ENCODE measurements at regions not wholly inside any gene's neighbourhood (a gene's known extent, or its start where the extent isn't known, plus 50 kb on each side); places are given as distances from the start of the nearest gene placed in this dataset.

DNA sequence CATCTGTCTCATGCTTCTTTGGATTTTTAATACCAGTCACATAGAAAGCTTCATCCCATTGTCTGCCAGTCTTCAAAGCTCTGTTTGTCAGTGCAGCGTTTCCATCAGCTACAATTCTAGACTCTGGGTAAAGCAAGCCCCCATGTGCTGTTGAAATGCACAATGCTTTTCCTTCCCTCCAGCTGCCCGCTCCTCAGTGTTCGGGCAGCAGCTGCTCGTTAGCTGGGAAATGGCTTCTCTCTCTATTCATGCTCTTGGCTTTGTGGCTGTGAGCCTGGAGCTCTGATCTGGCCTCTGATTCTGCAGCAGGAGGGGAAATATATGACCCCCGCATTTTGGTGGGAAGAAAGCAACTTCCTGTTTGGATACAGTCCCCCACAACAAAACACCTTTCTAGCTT is 213.0 kb upstream of the CDYL start:
- DNase-seq (ENCODE audit: low read depth in 2 of 2, low spot score in 1 of 2), result no peak

DNA sequence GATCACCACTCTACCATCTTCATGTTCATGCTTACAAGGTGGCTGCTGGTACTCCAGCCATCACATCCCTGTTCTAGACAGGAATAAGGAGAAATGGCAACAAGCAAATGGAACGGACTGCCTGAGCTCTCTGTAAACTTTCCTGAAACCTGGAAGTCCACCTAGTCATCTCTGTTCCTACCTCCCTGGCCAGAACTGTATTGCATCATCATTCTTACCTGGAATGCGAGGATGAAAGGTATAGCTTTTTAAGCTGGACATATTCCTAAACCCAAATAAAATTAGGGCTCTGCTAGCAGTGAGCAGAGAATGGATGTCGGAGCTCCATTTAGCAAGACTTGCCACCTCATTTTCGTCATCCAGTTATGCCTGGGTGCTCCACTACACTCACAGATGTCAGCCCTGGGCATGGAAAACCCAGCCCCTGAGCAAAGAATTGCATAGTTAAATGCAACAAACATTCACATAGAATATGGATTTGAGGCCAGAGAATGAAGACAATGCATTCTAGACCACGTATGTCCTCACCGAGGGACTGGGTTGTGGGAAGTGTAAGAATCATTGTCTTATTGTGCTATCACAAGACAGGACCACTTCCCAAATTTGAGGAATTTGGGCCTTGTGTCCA is 214.3 kb upstream of the CDYL start:
- no peak for DNase-seq (ENCODE audit: low read depth in 2 of 2, low spot score in 1 of 2)

- DNase-seq (ENCODE audit: low read depth in 2 of 2, low spot score in 1 of 2), result no peak
Measured at GRCh38 chr6:4561078-4561435, 215.1 kb upstream of the CDYL start.

GRCh38 chr6:4560221-4561077 is 215.8 kb upstream of the CDYL start:
- DNase-seq (ENCODE audit: low read depth in 2 of 2, low spot score in 1 of 2), result no peak

DNA sequence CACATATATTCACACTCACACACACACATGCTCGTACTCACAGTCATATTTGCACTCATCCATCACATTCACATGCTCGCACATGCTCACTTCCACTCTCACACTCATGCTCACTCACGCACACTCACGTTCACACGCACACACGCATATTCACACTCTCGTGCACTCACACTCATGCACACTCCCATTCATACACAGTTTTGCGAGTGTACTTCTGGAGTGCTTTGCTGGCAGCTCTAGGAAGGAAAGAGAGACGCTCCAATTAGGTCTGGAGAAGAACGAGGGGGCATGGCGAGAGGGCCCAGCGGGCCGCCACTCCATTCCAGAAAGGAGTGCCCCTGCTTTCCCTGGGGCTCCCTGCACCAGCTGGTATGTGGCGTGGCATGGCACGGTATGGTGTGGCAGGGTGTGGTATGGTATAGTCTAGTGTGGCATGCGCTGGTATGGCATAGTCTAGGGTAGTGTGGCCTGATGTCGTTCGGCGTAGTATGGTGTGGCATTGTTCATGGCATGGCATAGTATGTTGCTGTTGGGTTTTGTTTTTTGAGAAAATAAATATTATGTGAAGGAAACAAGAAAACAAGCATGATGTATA is 216.8 kb upstream of the CDYL start:
- no peak for DNase-seq (ENCODE audit: low read depth in 2 of 2, low spot score in 1 of 2)

- DNase-seq (ENCODE audit: low read depth in 2 of 2, low spot score in 1 of 2), result no peak
Measured at GRCh38 chr6:4554645-4555044, 221.6 kb upstream of the CDYL start.

DNA sequence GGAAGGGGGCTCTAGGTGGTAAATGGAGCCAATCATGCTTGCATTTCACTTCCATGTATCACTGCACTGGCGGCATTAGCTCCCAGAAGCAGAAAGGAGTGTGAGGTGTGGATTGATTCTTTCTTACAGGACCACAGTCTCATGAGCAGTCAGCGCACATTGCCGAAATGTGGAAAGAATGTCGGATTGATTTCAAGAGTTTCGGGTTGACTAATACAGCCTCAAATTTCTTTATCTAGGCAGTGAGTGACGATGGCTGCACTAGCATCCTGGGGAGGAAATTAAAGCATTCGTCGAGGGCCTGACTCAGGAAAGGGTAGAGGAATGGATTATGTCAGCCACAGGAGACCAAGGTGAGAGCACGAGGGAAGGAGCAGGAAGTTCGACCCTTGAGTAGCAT is 222.8 kb upstream of the CDYL start:
- DNase-seq (ENCODE audit: low read depth in 2 of 2, low spot score in 1 of 2), result no peak

- DNase-seq (ENCODE audit: low read depth in 2 of 2, low spot score in 1 of 2), result no peak
Measured at GRCh38 chr6:4550227-4550597, 226.0 kb upstream of the CDYL start.

- no peak for DNase-seq (ENCODE audit: low read depth in 2 of 2, low spot score in 1 of 2)
Measured at GRCh38 chr6:4549556-4550226, 226.5 kb upstream of the CDYL start.

DNA sequence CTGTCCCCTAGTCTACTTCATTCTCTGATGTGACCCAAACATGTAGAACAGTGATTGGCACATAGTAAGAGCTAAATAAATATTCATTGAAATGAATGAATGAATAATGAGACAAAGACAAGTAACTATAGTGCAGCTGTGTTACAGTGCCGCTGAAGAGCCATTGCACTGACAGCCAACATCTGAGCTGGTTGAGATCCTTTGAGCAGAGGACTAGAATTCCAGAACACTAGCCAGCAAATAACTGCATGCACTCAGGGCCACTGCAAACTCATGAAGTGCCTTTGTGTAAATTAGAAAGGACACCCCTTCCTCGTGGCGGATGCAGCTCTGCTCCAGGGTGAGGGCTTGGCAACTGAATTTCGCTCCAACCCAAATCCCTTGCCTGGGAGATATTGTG is 230.3 kb upstream of the CDYL start:
- no peak for DNase-seq (ENCODE audit: low read depth in 2 of 2, low spot score in 1 of 2)

DNA sequence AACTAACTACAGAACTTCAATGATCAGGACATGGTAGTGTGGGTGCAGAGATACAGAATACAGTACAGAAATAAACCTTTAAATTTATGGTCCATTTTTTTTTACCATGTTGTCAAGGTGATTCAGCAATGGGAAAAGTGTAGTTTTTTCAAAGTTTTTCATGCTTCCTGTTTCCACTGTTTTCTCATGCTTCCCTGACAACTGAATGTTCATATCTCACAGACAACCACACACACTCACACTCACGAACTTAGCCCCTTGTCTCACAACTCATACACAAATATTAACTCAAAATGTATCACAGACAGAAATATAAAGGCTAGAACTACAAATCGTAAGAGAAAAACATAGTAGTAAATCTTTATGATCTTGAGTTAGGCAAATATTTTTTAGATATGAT is 232.6 kb upstream of the CDYL start:
- DNase-seq (ENCODE audit: low read depth in 2 of 2, low spot score in 1 of 2), result no peak

GRCh38 chr6:4533576-4533975 is 242.6 kb upstream of the CDYL start:
- DNase-seq (ENCODE audit: low read depth in 2 of 2, low spot score in 1 of 2), result no peak

GRCh38 chr6:4531406-4531805 is 244.8 kb upstream of the CDYL start:
- no peak for DNase-seq (ENCODE audit: low read depth in 2 of 2, low spot score in 1 of 2)

DNA sequence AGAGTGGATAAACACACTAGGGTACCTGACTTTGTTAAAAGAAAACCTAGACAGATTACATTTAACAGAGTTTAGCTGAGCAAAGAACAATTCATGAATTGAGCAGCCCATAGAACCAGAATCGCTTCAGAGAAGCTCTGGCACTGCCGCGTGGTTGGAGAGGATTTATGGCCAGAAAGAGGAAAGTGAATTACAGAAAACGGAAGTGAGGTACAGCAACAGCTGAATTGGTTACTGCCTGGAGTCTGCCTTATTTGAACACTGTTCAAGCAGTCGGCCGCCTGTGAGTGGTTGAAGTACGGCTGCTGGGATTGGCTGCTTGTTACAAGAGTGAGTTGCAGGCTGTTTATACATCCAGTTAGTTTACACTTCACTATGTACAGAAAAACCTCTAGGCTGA is 253.8 kb upstream of the CDYL start:
- no peak for DNase-seq (ENCODE audit: low read depth in 2 of 2, low spot score in 1 of 2)

DNA sequence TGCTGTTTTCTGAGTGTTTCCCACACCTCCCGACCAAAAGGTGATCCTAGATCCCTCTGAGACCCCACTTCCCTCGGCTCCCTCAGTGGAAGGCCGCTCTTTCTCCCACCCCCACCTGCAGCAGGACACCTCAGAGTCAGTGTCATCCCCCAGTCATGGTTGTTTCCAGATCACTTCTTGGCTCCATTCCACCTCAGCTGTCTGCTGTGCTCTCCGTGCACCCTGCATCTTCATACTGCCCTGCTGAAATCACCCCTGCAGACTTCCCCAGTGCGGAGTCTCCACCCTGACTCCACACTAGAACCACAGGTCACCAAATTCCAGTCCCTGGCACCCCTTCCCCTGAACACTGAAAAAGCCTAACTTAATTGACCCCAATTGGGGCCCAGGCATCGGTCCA is 255.1 kb upstream of the CDYL start:
- DNase-seq (ENCODE audit: low read depth in 2 of 2, low spot score in 1 of 2), result no peak

GRCh38 chr6:4518506-4518905 is 257.7 kb upstream of the CDYL start:
- no peak for DNase-seq (ENCODE audit: low read depth in 2 of 2, low spot score in 1 of 2)

- no peak for DNase-seq (ENCODE audit: low read depth in 2 of 2, low spot score in 1 of 2)
Measured at GRCh38 chr6:4516206-4516605, 260.0 kb upstream of the CDYL start.

GRCh38 chr6:4513561-4513960 is 262.6 kb upstream of the CDYL start:
- DNase-seq (ENCODE audit: low read depth in 2 of 2, low spot score in 1 of 2), result no peak

DNA sequence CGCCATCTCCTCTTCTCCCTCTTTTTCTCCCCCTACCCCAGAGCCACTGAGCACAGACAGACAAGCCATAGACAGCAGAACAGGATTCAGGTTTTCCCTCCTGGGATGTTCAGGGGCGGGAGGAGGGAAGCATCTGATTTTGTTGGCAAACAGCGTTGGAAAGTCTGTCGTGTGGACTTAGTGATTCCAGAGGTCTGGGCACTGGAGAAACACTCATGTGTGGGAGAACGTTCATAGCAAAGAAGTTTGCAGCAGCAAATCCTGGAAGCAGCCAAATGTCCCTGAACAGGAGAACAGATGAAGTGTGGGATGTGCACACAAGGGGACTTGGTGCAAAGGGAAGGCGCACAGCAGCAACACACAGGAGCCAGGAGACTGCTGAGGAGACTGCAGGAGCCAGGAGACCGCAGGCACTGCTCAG is 264.1 kb upstream of the CDYL start:
- DNase-seq (ENCODE audit: low read depth in 2 of 2, low spot score in 1 of 2), result no peak

DNA sequence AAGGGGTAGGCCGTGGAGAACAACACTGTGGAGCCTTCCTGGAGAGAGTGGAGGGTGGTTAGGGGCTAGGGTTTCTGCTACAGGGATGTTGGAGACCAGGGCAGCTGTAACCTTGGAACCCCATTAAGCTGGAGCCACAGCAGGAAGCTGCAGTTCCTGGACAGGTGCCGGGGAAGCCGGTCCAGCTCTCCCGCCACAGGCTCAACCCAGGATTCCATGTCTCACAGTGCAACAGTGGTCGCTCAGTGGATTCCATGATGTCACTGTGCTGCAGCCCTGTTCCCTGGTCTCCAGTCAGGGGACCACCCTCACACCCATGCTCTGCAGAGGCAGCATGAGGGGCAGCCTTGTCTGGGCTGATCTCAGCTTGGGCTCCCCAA is 264.6 kb upstream of the CDYL start:
- no peak for DNase-seq (ENCODE audit: low read depth in 2 of 2, low spot score in 1 of 2)

- DNase-seq (ENCODE audit: low read depth in 2 of 2, low spot score in 1 of 2), result no peak
Measured at GRCh38 chr6:4510906-4511640, 265.1 kb upstream of the CDYL start.
